ENCODE measurements at regions not wholly inside any gene's neighbourhood (a gene's known extent, or its start where the extent isn't known, plus 50 kb on each side); places are given as distances from the start of the nearest gene placed in this dataset.

GRCh38 chr1:65066419-65066765, 81.6 kb upstream of the AK4 start:
- H3K4me2 ChIP-seq (ENCODE audit: low read length), result peak overlapping the region; percentile 70
- no peaks in the 10 kb centered on the region for H3K9me3 ChIP-seq (ENCODE audit: low read length)
- H3F3A ChIP-seq (ENCODE audit: insufficient read depth, low read length), result no peaks in the 10 kb centered on the region; the same call in 1 of the 2 replicates
- no peaks in the 10 kb centered on the region for H3K9me2 ChIP-seq (ENCODE audit: low read depth, low read length)
- no peak overlapping the region for H3K27ac ChIP-seq (ENCODE audit: low read depth, low read length, poor library complexity, severe bottlenecking)
- H2AFZ ChIP-seq (ENCODE audit: low read length), result no peak overlapping the region
- no peaks in the 10 kb centered on the region for H3K79me2 ChIP-seq (ENCODE audit: insufficient read depth, low read length)
- peak overlapping the region; percentile 80 for H3K4me3 ChIP-seq (ENCODE audit: low read depth, low read length, poor library complexity, severe bottlenecking)
- peak overlapping the region; percentile 57 for H3K9ac ChIP-seq (ENCODE audit: low read length)
- no peak for TF ChIP-seq EZH2 (IDR thresholded peaks at IDR 0.05; ENCODE audit: borderline replicate concordance, low read length)
- TF ChIP-seq, protein P1, sequence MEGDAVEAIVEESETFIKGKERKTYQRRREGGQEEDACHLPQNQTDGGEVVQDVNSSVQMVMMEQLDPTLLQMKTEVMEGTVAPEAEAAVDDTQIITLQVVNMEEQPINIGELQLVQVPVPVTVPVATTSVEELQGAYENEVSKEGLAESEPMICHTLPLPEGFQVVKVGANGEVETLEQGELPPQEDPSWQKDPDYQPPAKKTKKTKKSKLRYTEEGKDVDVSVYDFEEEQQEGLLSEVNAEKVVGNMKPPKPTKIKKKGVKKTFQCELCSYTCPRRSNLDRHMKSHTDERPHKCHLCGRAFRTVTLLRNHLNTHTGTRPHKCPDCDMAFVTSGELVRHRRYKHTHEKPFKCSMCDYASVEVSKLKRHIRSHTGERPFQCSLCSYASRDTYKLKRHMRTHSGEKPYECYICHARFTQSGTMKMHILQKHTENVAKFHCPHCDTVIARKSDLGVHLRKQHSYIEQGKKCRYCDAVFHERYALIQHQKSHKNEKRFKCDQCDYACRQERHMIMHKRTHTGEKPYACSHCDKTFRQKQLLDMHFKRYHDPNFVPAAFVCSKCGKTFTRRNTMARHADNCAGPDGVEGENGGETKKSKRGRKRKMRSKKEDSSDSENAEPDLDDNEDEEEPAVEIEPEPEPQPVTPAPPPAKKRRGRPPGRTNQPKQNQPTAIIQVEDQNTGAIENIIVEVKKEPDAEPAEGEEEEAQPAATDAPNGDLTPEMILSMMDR (IDR thresholded peaks at IDR 0.05; ENCODE audit: low read length), result no peak
- H3K4me1 ChIP-seq (ENCODE audit: insufficient read depth, low read length, severe bottlenecking), result peaks cover 25% of the 10 kb centered on the region
- H4K20me1 ChIP-seq (ENCODE audit: insufficient read depth, low read length), result no peaks in the 10 kb centered on the region
- no peaks in the 10 kb centered on the region for H3K27me3 ChIP-seq (ENCODE audit: insufficient read depth, low read length)
- no peaks in the 10 kb centered on the region for H3K36me3 ChIP-seq (ENCODE audit: insufficient read depth, low read length)

DNA sequence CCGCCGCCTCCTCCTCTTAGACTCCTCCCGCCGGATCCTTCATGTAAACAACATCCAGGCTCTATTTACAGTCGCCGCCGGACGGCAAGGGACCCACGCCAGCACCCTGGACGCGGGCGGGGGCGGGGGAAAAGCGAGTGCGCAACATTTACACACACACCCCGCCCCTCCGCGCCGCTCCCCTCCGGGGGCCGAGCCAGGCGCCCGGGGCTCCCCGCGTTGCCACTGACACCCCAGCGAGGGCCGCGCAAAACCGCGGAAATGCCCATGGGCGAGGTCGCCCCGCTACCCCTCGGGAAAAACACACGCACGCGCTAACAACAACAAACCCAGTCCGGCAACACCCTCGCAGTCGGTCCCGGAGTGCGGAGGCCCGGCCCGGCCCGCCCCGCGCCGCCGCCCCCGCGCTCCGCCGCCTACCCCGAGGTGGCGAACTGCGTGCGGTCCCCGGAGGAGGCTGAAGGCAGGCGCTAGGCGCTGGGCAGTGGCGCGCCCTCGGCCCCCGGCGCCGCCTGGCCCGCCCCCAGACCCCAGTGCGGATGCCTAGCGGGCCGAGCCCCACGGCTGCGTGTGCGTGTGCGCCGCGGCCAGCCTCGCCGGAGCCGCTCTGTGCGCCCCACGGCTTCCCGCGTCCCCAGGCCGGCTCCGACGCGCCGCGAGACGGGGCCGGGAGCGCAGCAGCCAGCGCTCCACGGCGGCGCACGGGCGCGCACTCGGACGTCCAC, 81.1 kb upstream of the AK4 start:
- Histone ChIP-seq H2AFZ (ENCODE audit: low read length) (no peak overlapping the region), H3K4me2 (ENCODE audit: low read length) (peak overlapping the region; percentile 70), H3K79me2 (ENCODE audit: insufficient read depth, low read length) (no peaks in the 10 kb centered on the region), H3K4me3 (ENCODE audit: low read depth, low read length, poor library complexity, severe bottlenecking) (peak overlapping the region; percentile 80), H3F3A (ENCODE audit: insufficient read depth, low read length) (no peaks in the 10 kb centered on the region; the same call in 1 of the 2 replicates), H3K27ac (ENCODE audit: low read depth, low read length, poor library complexity, severe bottlenecking) (no peak overlapping the region), H4K20me1 (ENCODE audit: insufficient read depth, low read length) (no peaks in the 10 kb centered on the region), H3K9ac (ENCODE audit: low read length) (peak overlapping the region; percentile 57), H3K9me2 (ENCODE audit: low read depth, low read length) (no peaks in the 10 kb centered on the region), H3K4me1 (ENCODE audit: insufficient read depth, low read length, severe bottlenecking) (peaks cover 25% of the 10 kb centered on the region), H3K27me3 (ENCODE audit: insufficient read depth, low read length) (no peaks in the 10 kb centered on the region), H3K9me3 (ENCODE audit: low read length) (no peaks in the 10 kb centered on the region), H3K36me3 (ENCODE audit: insufficient read depth, low read length) (no peaks in the 10 kb centered on the region)
- no peak for TF ChIP-seq EZH2 (IDR thresholded peaks at IDR 0.05; ENCODE audit: borderline replicate concordance, low read length)
- TF ChIP-seq, protein P1 (IDR thresholded peaks at IDR 0.05; ENCODE audit: low read length), result no peak

DNA sequence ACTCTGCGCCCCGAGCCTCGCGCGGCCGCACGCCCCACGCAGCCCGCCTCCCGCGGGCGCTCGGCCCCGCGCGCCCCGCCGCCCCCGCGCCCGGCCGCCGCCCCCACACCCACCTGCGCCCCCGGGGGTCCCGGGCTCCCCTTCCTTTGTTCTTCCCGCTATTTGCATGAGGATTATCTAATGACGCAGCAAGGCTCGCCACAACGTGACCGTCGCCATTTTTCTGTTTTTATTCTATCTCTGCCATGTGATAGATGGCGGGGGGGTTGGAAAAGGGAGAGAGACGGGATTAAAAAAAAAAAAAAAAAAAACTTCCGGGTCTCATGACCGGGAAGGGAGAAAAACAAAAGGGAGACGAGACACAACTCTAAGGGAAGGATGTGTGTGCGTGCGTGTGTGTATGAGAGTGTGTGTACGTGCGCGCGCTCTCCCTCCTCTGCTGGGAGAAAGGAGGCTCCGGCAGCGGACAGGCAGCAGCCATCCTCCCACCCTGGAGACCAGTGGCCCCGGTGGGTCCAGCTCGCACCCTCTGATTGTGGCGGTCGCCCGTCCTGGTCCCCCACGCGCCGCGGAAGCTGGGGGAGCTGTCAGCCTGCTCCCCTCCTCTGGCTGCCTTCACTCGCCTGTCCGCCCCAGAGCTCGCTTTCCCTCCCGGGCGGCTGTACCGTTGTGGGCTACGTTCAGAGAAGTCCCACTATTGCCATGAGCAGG, 80.4 kb upstream of the AK4 start:
- TF ChIP-seq, protein P1 (IDR thresholded peaks at IDR 0.05; ENCODE audit: low read length), result no peak
- TF ChIP-seq EZH2 (IDR thresholded peaks at IDR 0.05; ENCODE audit: borderline replicate concordance, low read length), result no peak
- H4K20me1 ChIP-seq (ENCODE audit: insufficient read depth, low read length), result no peaks in the 10 kb centered on the region
- no peak overlapping the region for H2AFZ ChIP-seq (ENCODE audit: low read length)
- H3K4me2 ChIP-seq (ENCODE audit: low read length), result peak overlapping the region; percentile 88
- no peaks in the 10 kb centered on the region for H3K36me3 ChIP-seq (ENCODE audit: insufficient read depth, low read length)
- peaks cover 25% of the 10 kb centered on the region for H3K4me1 ChIP-seq (ENCODE audit: insufficient read depth, low read length, severe bottlenecking)
- H3K27ac ChIP-seq (ENCODE audit: low read depth, low read length, poor library complexity, severe bottlenecking), result peak overlapping the region; percentile 61
- no peaks in the 10 kb centered on the region for H3K9me2 ChIP-seq (ENCODE audit: low read depth, low read length)
- H3F3A ChIP-seq (ENCODE audit: insufficient read depth, low read length), result no peaks in the 10 kb centered on the region; the same call in 1 of the 2 replicates
- no peaks in the 10 kb centered on the region for H3K27me3 ChIP-seq (ENCODE audit: insufficient read depth, low read length)
- no peaks in the 10 kb centered on the region for H3K9me3 ChIP-seq (ENCODE audit: low read length)
- H3K79me2 ChIP-seq (ENCODE audit: insufficient read depth, low read length), result no peaks in the 10 kb centered on the region
- peak overlapping the region; percentile 77 for H3K9ac ChIP-seq (ENCODE audit: low read length)
- peak overlapping the region; percentile 80 for H3K4me3 ChIP-seq (ENCODE audit: low read depth, low read length, poor library complexity, severe bottlenecking)

Measured in OCI-LY1 (cell line).